AG10803 (cell line): ENCODE measurements at regions not wholly inside any gene's neighbourhood (a gene's known extent, or its start where the extent isn't known, plus 50 kb on each side); places are given as distances from the start of the nearest gene placed in this dataset.

Experiments used
- DNase-seq: peaks from one replicate; pipeline ENCODE4 v3.0.0; 2010; ENCODE audit warnings: low read depth
- H3K4me3 ChIP-seq: 2 replicates; pipeline ENCODE4 v1.5.1; 2011; ENCODE audit warnings: mild to moderate bottlenecking, low read length, control low read depth
- CTCF ChIP-seq: conservative IDR thresholded peaks from 2 replicates; pipeline ENCODE4 v1.5.1; 2011; ENCODE audit warnings: mild to moderate bottlenecking, low read length, control low read depth, inconsistent platforms

- no peak for DNase-seq
- TF ChIP-seq CTCF = no peak
- H3K4me3 ChIP-seq = no peak overlapping the region
Observed at GRCh38 chr3:95459706-95460105, 1354.7 kb upstream of the EPHA6 start.

- TF ChIP-seq CTCF = no peak
- DNase-seq = no peak
Observed at GRCh38 chr3:95460274-95460673, 1354.1 kb upstream of the EPHA6 start.

GRCh38 chr3:95462161-95462560, 1352.2 kb upstream of the EPHA6 start:
- no peak for TF ChIP-seq CTCF
- no peak overlapping the region for H3K4me3 ChIP-seq
- no peak for DNase-seq

More at GRCh38 chr3:95460274-95460673, 1354.1 kb upstream of the EPHA6 start:
- H3K4me3 ChIP-seq = no peak overlapping the region

GRCh38 chr3:95464346-95464745, 1350.0 kb upstream of the EPHA6 start:
- no peak for TF ChIP-seq CTCF
- DNase-seq = no peak
- no peak overlapping the region for H3K4me3 ChIP-seq

GRCh38 chr3:95468331-95468730, 1346.1 kb upstream of the EPHA6 start:
- no peak for TF ChIP-seq CTCF
- no peak for DNase-seq
- H3K4me3 ChIP-seq = no peak overlapping the region

GRCh38 chr3:95474338-95474737, 1340.1 kb upstream of the EPHA6 start:
- H3K4me3 ChIP-seq = no peak overlapping the region
- no peak for DNase-seq
- TF ChIP-seq CTCF = no peak

- no peak for DNase-seq
- H3K4me3 ChIP-seq = no peak overlapping the region
- no peak for TF ChIP-seq CTCF
Observed at GRCh38 chr3:95476534-95476933, 1337.9 kb upstream of the EPHA6 start.
